HUES6 (cell line): ENCODE measurements at regions not wholly inside any gene's neighbourhood (a gene's known extent, or its start where the extent isn't known, plus 50 kb on each side); places are given as distances from the start of the nearest gene placed in this dataset.

Source experiments
- H3K27ac ChIP-seq: 2 replicates; pipeline ENCODE4 v1.7.0; 2013; ENCODE audit warnings: low read depth, mild to moderate bottlenecking, low read length, inconsistent platforms
- H3K27me3 ChIP-seq: 2 replicates; pipeline ENCODE4 v1.6.1; 2013; ENCODE audit warnings: low read length; ENCODE audit not compliant: control insufficient read depth, insufficient read depth
- H3K36me3 ChIP-seq: 2 replicates; pipeline ENCODE4 v1.6.1; 2013; ENCODE audit warnings: low read length; ENCODE audit not compliant: control insufficient read depth, insufficient read depth
- H3K4me1 ChIP-seq: 2 replicates; pipeline ENCODE4 v1.6.1; 2013; ENCODE audit warnings: low read length; ENCODE audit not compliant: control insufficient read depth, insufficient read depth
- H3K4me3 ChIP-seq: 2 replicates; pipeline ENCODE4 v1.5.1; 2013; ENCODE audit warnings: low read depth, low read length
- H3K9ac ChIP-seq: one replicate; pipeline ENCODE4 v1.6.1; 2013; ENCODE audit warnings: mild to moderate bottlenecking, low read length
- H3K9me3 ChIP-seq: 2 replicates; pipeline ENCODE4 v1.6.1; 2013; ENCODE audit warnings: low read depth, low read length; ENCODE audit not compliant: control insufficient read depth, insufficient read depth

DNA sequence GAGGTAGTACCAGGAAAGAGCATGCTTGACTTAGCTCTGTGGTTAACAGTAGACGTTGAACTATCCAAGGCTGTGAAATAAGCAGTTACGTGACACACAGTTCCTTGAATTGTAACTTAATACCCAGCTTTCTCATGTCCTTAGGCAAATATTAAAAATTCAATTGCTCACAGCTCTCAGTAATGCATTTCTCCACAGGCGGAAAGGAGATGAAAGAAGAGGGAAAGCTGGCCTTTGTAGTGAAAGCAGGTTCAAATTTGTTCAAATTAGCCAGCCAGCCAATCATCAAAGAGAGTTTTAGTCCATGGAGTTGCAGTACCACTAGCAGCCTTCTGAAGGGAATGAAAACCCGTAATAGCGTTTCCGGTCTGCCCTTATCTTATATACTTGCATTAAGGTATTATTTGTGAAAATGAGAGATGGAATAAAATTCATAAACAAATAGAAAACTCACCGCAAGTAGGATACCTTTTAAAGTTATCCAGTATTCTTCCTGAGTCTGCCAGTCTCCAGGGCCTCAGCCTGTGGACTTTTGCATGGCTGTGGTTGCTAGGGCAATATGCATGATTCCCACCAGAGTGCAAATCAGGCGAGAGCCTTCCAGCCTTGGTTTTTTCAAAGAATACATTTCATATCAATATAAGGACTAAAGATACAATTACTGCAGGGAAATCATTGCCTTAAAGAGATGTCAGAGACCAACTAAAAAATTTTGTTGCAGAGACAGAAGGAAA is 795.5 kb downstream of the TNS3 start:
- Histone ChIP-seq H3K36me3 (no peaks in the 10 kb centered on the region), H3K27me3 (no peaks in the 10 kb centered on the region), H3K9ac (no peak overlapping the region), H3K9me3 (peaks cover 4% of the 10 kb centered on the region; the same call in 1 of the 2 replicates), H3K4me1 (0 out of 2 replicates have a peak, but pooled peaks cover 3% of the 10 kb centered on the region), H3K4me3 (no peak overlapping the region), H3K27ac (no peak overlapping the region)

DNA sequence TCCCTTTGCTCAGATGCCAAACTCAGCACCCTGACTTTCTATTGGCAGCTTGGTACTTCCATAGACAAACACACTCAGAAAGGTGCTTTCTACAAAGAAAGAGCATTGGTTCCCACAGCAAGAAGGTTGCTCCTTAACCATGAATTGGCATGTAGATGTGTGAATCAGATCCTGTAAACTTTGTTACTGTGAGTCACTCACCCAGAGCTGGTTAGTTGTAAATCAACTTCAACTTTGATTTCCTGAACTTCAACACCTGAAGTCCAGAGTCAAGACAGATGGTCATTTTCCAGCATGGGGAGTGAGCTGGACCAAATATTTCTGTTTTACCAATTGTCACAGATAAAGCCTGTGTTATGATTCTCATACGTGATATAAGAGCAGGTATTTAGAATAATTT is 797.2 kb downstream of the TNS3 start:
- H3K27ac ChIP-seq: no peak overlapping the region
- no peaks in the 10 kb centered on the region for H3K27me3 ChIP-seq
- 0 out of 2 replicates have a peak, but pooled peaks cover 3% of the 10 kb centered on the region for H3K4me1 ChIP-seq
- no peak overlapping the region for H3K4me3 ChIP-seq
- peaks cover 4% of the 10 kb centered on the region; the same call in 1 of the 2 replicates for H3K9me3 ChIP-seq
- no peak overlapping the region for H3K9ac ChIP-seq
- H3K36me3 ChIP-seq: no peaks in the 10 kb centered on the region

DNA sequence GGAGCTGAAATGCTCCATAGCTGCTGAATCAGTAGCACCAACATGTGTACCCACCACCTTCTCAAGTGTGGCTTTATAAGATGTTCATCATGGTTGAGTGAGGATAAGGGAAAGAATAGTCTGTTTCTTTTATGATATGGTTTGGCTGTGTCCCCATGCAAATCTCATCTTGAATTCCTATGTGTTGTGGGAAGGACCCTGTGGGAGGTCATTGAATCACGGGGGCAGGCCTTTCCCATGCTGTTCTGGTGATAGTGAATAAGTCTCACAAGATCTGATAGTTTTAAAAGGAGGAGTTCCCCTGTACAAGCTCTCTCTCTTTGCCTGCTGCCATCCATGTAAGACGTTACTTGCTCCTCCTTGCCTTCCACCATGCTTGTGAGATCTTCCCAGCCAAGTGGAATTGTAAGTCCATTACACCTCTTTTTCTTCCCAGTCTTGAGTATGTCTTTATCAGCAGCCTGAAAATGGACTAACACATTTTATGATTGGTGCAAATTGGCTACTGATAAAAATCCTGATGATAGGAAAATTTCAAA is 799.9 kb downstream of the TNS3 start:
- Histone ChIP-seq H3K36me3 (no peaks in the 10 kb centered on the region), H3K9me3 (peaks cover 4% of the 10 kb centered on the region; the same call in 1 of the 2 replicates), H3K9ac (no peak overlapping the region), H3K27me3 (no peaks in the 10 kb centered on the region), H3K27ac (no peak overlapping the region), H3K4me1 (0 out of 2 replicates have a peak, but pooled peaks cover 3% of the 10 kb centered on the region), H3K4me3 (no peak overlapping the region)

DNA sequence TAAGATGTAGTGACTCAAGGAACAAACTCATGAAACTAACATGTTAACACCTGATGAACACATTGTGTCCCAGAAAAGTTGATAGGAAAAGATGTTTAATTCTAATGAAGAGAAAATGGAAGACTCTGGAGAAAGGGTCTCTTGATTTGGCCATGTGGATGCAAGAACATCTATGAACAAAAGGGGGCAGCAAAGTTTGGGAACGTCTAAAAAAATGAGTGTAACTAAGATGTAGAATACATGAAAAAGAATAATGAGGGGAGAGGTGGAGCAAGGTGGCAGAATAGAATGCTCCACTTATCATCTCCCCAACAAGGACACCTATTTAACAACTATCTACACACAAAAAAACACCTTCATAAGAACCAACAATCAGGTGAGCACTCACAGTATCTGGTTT is 805.1 kb downstream of the TNS3 start:
- no peaks in the 10 kb centered on the region for H3K27me3 ChIP-seq
- H3K4me3 ChIP-seq: no peak overlapping the region
- no peak overlapping the region for H3K9ac ChIP-seq
- no peaks in the 10 kb centered on the region for H3K4me1 ChIP-seq
- no peaks in the 10 kb centered on the region for H3K36me3 ChIP-seq
- H3K9me3 ChIP-seq: peaks cover 2% of the 10 kb centered on the region; the same call in 1 of the 2 replicates
- no peak overlapping the region for H3K27ac ChIP-seq

DNA sequence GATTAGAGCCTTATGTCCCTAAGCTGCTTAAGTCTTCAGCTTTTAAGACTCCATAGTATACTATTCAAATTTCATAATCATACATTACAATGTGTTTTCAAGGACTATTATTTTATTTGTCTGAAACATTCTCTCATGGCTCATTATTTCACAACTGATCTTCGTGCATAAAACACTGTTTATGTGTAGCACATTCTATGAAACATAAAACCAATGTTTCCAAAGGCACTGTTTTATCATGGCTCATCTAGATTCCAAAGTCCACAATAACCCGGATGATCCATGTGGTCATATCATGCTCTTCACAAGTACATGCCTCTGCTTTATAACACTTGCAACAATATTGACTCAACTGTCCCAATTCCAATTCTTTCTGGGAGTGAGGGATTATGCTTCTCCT is 806.1 kb downstream of the TNS3 start:
- Histone ChIP-seq H3K27ac (no peak overlapping the region), H3K9ac (no peak overlapping the region), H3K36me3 (no peaks in the 10 kb centered on the region), H3K9me3 (no peaks in the 10 kb centered on the region), H3K27me3 (no peaks in the 10 kb centered on the region), H3K4me3 (no peak overlapping the region), H3K4me1 (no peaks in the 10 kb centered on the region)

DNA sequence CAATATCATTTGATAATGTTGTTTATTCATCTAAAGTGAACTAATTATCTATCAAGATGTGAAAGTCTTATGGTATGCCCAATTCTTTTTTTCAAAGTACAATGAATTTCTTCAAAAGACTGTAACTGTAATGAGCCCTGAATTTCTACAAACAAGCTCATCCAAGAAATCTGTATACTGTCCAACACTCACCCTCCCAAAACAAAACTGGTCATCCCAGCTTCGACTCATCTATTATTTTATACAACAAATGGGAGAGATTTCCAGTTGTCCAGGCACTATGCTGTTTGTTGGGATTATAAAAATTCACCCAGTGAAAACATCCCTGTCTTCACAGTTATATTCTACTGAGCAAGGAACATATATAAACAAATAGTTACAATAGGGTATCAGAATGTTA is 806.9 kb downstream of the TNS3 start:
- Histone ChIP-seq H3K27ac (no peak overlapping the region), H3K4me3 (no peak overlapping the region), H3K27me3 (no peaks in the 10 kb centered on the region), H3K9me3 (no peaks in the 10 kb centered on the region), H3K9ac (no peak overlapping the region), H3K4me1 (no peaks in the 10 kb centered on the region), H3K36me3 (no peaks in the 10 kb centered on the region)

DNA sequence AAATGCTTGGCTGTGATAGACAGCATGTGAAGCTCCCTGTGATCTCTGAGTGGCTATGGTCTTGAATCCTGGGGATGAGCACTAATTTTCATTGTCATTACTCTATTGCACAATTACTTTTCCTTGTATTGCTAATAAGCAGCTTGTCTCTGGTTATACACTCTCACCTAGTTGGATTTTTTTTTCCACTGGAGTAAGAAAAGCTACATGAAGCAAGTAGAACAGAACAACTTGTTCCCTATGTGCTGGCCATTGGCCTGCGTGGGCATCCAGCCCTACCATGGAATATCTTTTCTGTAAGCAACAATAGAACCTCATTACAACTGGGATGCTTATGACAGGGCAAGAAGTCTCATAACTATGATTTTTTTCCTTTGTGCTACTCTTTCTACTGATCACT is 807.4 kb downstream of the TNS3 start:
- H3K4me1 ChIP-seq: no peaks in the 10 kb centered on the region
- no peak overlapping the region for H3K27ac ChIP-seq
- H3K27me3 ChIP-seq: no peaks in the 10 kb centered on the region
- no peak overlapping the region for H3K9ac ChIP-seq
- H3K9me3 ChIP-seq: no peaks in the 10 kb centered on the region
- H3K4me3 ChIP-seq: no peak overlapping the region
- H3K36me3 ChIP-seq: no peaks in the 10 kb centered on the region

DNA sequence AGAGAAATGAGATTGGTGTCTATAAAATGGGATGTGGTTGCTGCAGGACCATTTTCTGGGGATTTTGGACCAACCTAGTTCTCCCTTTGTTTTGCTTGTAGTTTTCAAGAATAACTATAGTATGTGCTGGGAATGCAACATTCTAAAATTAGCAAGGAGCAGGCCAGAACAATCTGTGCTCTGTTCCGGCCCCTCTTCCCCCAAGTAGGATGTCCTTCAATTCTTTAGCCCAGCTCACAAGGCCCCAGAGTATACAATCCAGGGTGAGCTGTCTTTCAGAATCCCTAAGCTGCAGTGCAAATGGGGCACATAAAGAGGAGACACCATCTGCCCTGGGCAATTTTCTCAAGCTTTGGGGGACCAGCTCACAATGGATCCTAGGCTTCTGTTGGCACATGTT is 809.1 kb downstream of the TNS3 start:
- Histone ChIP-seq H3K27ac (no peak overlapping the region), H3K4me3 (no peak overlapping the region), H3K9ac (no peak overlapping the region), H3K4me1 (no peaks in the 10 kb centered on the region), H3K36me3 (no peaks in the 10 kb centered on the region), H3K9me3 (peaks cover 9% of the 10 kb centered on the region), H3K27me3 (no peaks in the 10 kb centered on the region)

DNA sequence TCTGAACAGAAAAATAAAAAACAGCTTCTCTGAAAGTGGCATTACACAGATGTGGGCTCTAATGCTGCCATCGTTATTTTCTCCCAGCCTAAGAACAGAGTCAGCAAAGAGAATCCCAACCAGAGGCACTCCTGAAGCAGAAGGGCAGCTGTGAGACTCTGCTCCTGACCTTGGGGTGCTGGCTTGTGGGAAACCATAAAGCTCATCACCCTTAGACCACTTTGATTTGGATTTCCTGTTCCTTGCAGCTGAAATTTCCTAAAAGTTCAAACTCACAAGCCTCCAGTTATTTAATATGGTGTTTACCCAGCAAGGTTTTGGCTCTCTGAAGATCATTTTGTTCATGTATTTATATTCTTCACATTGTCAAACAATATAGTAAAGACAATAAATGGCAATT is 814.8 kb downstream of the TNS3 start:
- no peak overlapping the region for H3K9ac ChIP-seq
- H3K36me3 ChIP-seq: no peaks in the 10 kb centered on the region

DNA sequence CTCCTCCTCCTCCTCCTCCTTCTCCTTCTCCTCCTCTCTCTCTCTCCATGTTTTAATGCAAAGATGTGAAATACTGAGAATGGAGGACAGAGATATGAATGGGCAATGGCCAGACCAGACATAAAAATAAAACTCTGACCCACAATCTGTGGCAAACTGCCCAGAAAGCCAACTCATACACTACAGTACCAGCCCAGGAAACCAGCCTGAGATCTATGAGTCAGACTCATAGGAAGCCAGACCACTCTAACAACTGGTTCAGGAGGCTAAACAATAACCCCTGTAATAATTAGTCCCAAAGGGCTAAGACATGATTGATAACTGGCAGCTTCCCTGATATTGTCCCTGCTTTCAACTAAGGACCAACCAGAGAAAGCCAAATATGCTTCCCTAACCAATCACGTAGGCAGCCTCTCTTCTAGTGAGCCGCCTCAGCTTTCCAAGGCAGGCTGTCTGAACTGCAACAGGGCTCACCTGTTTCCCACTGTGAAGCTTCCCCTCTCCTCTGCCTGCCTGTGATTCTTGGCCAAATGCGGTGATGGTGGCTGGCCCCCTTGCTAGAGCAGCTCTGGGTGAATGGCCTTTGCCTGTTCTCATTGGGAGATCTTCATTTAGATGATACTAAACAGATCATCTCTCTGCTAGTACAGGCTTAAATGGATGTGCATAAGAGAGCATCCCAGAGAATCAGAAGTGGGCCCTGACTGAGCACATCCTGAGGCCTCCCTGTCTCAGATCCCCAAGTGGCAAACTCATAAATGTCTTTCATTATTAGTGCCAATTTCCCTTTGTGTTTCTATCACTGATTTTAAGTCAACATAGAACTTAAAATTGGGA is 817.6 kb downstream of the TNS3 start:
- Histone ChIP-seq H3K27me3 (no peaks in the 10 kb centered on the region), H3K27ac (no peak overlapping the region), H3K36me3 (no peaks in the 10 kb centered on the region), H3K9me3 (peaks cover 9% of the 10 kb centered on the region), H3K9ac (no peak overlapping the region), H3K4me1 (no peaks in the 10 kb centered on the region), H3K4me3 (no peak overlapping the region)

More for the DNA sequence above, 814.8 kb downstream of the TNS3 start:
- no peaks in the 10 kb centered on the region for H3K27me3 ChIP-seq
- H3K9me3 ChIP-seq: peaks cover 9% of the 10 kb centered on the region
- H3K27ac ChIP-seq: no peak overlapping the region
- no peak overlapping the region for H3K4me3 ChIP-seq
- H3K4me1 ChIP-seq: no peaks in the 10 kb centered on the region

DNA sequence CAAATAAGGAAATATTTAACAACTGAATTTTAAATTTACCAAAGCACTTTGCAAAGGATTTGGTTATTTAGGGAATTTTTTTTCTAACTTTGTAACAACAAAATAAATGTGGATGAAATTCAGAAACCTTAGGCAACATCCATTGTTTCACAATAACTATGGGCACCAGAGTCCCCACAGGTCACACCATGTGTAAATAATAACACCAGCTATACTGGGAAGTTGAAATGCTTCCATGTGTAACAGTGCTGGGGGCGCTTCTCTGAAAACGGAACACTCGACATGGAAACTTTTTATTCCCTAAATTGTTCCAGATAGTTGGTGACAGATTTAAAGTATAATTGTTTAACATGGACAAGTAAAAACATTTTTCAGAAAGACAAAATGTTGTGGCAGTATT is 818.6 kb downstream of the TNS3 start:
- Histone ChIP-seq H3K9ac (no peak overlapping the region), H3K27ac (no peak overlapping the region), H3K4me1 (no peaks in the 10 kb centered on the region)

More for the DNA sequence above, 818.6 kb downstream of the TNS3 start:
- Histone ChIP-seq H3K27me3 (no peaks in the 10 kb centered on the region), H3K36me3 (no peaks in the 10 kb centered on the region), H3K9me3 (no peaks in the 10 kb centered on the region), H3K4me3 (no peak overlapping the region)
